Eye (tissue), 1 donor: ENCODE measurements at regions not wholly inside any gene's neighbourhood (a gene's known extent, or its start where the extent isn't known, plus 50 kb on each side); places are given as distances from the start of the nearest gene placed in this dataset.

ENCODE experiments used
- DNase-seq: peaks from one replicate; pipeline ENCODE4 v3.0.0-alpha.2; 2015

GRCh38 chr3:163927521-163927920, 1150.8 kb downstream of the SI start:
- DNase-seq = no peak

GRCh38 chr3:163924600-163924999, 1153.7 kb downstream of the SI start:
- no peak for DNase-seq

GRCh38 chr3:163919154-163919553, 1159.1 kb downstream of the SI start:
- DNase-seq = no peak

GRCh38 chr3:163916596-163917560, 1161.4 kb downstream of the SI start:
- DNase-seq = peak; percentile 2

- DNase-seq = no peak
Observed at GRCh38 chr3:163915280-163915679, 1163.0 kb downstream of the SI start.

- no peak for DNase-seq
Observed at GRCh38 chr3:163914567-163914966, 1163.7 kb downstream of the SI start.

GRCh38 chr3:163891771-163892170, 1186.5 kb downstream of the SI start:
- DNase-seq = peak; percentile 18

- DNase-seq = peak; percentile 56
Observed at GRCh38 chr3:163890661-163891060, 1187.6 kb downstream of the SI start.

GRCh38 chr3:163879172-163879571, 1199.1 kb downstream of the SI start:
- DNase-seq = no peak

- no peak for DNase-seq
Observed at GRCh38 chr3:163878396-163878795, 1199.9 kb downstream of the SI start.

GRCh38 chr3:163877805-163878204, 1200.5 kb downstream of the SI start:
- no peak for DNase-seq

GRCh38 chr3:163863146-163863545, 1215.2 kb downstream of the SI start:
- no peak for DNase-seq

- no peak for DNase-seq
Observed at GRCh38 chr3:163852233-163852632, 1226.1 kb downstream of the SI start.

GRCh38 chr3:163838769-163839168, 1239.5 kb downstream of the SI start:
- DNase-seq = peak; percentile 19

GRCh38 chr3:163832547-163832946, 1245.7 kb downstream of the SI start:
- DNase-seq = no peak

GRCh38 chr3:163821841-163822240, 1256.5 kb downstream of the SI start:
- no peak for DNase-seq

- no peak for DNase-seq
Observed at GRCh38 chr3:163817015-163817414, 1261.3 kb downstream of the SI start.

- no peak for DNase-seq
Observed at GRCh38 chr3:163813935-163814334, 1264.4 kb downstream of the SI start.

- no peak for DNase-seq
Observed at GRCh38 chr3:163812006-163812405, 1266.3 kb downstream of the SI start.

- no peak for DNase-seq
Observed at GRCh38 chr3:163809540-163809993, 1268.7 kb downstream of the SI start.

GRCh38 chr3:163786416-163786815, 1291.9 kb downstream of the SI start:
- no peak for DNase-seq

GRCh38 chr3:163785693-163786092, 1292.6 kb downstream of the SI start:
- no peak for DNase-seq

- peak; percentile 24 for DNase-seq
Observed at GRCh38 chr3:163779396-163780344, 1298.6 kb downstream of the SI start.
